HT1080 (cell line): ENCODE measurements at regions not wholly inside any gene's neighbourhood (a gene's known extent, or its start where the extent isn't known, plus 50 kb on each side); places are given as distances from the start of the nearest gene placed in this dataset.

Experiments used
- DNase-seq: peaks from one replicate; pipeline ENCODE4 v3.0.0-alpha.2; 2015; ENCODE audit warnings: low read depth

- no peak for DNase-seq
Measured at GRCh38 chr12:110794623-110795280, 52.0 kb upstream of the CCDC63 start.

DNA sequence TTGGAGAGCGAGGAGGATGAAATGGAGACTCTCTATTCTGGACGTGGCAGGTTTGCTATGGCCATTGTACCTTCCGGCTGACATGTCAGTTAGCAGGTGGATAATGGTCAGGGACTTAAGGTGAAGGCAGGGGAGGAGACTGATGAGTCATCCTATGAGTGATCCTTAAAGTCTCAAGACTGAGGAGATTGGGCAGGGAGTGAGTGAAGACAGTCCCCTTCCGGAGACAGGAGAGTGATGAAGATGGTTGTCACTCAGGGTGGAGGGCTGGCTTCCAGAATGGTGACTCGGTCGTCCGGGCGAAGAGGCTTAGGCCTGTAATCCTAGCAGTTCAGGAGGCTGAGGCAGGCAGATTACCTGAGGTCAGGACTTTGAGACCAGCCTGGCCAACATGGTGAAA, 49.8 kb upstream of the CCDC63 start:
- DNase-seq: peak; percentile 55
